HEK293T (cell line): ENCODE measurements at regions not wholly inside any gene's neighbourhood (a gene's known extent, or its start where the extent isn't known, plus 50 kb on each side); places are given as distances from the start of the nearest gene placed in this dataset.

Experiments
- ARNT ChIP-seq: fragments of 450-650 bp; IDR thresholded peaks from 2 replicates; pipeline ENCODE4 v1.6.1; 2017; ENCODE audit warnings: mild to moderate bottlenecking
- BHLHE40 ChIP-seq: fragments of 450-650 bp; IDR thresholded peaks from 2 replicates; pipeline ENCODE4 v1.6.1; 2016; ENCODE audit warnings: mild to moderate bottlenecking, moderate library complexity, borderline replicate concordance
- FOXA1 ChIP-seq: fragments of 450-650 bp; IDR thresholded peaks from 2 replicates; pipeline ENCODE4 v1.6.1; 2016; ENCODE audit warnings: mild to moderate bottlenecking
- FOXK2 ChIP-seq: fragments of 450-650 bp; IDR thresholded peaks from 2 replicates; pipeline ENCODE4 v1.6.1; 2016; ENCODE audit warnings: mild to moderate bottlenecking
- FOXM1 ChIP-seq: fragments of 450-650 bp; IDR thresholded peaks from 2 replicates; pipeline ENCODE4 v1.6.1; 2017; ENCODE audit warnings: mild to moderate bottlenecking, borderline replicate concordance
- L3MBTL2 ChIP-seq: fragments of 450-650 bp; conservative IDR thresholded peaks from 2 replicates; pipeline ENCODE4 v1.6.1; 2016; ENCODE audit warnings: mild to moderate bottlenecking
- LEF1 ChIP-seq: fragments of 450-650 bp; IDR thresholded peaks from 2 replicates; pipeline ENCODE4 v1.6.1; 2017; ENCODE audit warnings: mild to moderate bottlenecking, borderline replicate concordance
- SP1 ChIP-seq: fragments of 450-650 bp; IDR thresholded peaks from 2 replicates; pipeline ENCODE4 v1.6.1; 2017
- SUZ12 ChIP-seq: fragments of 450-650 bp; IDR thresholded peaks from 2 replicates; pipeline ENCODE4 v1.6.1; 2016; ENCODE audit warnings: mild to moderate bottlenecking
- TARDBP ChIP-seq: fragments of 450-650 bp; IDR thresholded peaks from 2 replicates; pipeline ENCODE4 v1.6.1; 2016
- ZNF384 ChIP-seq: fragments of 450-650 bp; IDR thresholded peaks from 2 replicates; pipeline ENCODE4 v1.6.1; 2016
- TF ChIP-seq, protein P1 (sequence below): fragments of 450-650 bp; IDR thresholded peaks from 2 replicates; pipeline ENCODE4 v1.6.1; 2016

GRCh38 chr10:57743711-57744110 lies 524.0 kb downstream of the IPMK start:
- TF ChIP-seq FOXK2: no peak
- no peak for TF ChIP-seq FOXA1
- no peak for TF ChIP-seq BHLHE40
- TF ChIP-seq, protein P1, sequence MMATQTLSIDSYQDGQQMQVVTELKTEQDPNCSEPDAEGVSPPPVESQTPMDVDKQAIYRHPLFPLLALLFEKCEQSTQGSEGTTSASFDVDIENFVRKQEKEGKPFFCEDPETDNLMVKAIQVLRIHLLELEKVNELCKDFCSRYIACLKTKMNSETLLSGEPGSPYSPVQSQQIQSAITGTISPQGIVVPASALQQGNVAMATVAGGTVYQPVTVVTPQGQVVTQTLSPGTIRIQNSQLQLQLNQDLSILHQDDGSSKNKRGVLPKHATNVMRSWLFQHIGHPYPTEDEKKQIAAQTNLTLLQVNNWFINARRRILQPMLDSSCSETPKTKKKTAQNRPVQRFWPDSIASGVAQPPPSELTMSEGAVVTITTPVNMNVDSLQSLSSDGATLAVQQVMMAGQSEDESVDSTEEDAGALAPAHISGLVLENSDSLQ: no peak
- no peak for TF ChIP-seq ARNT
- no peak for TF ChIP-seq SUZ12
- TF ChIP-seq LEF1: no peak
- no peak for TF ChIP-seq TARDBP
- TF ChIP-seq FOXM1: no peak
- TF ChIP-seq SP1: no peak
- TF ChIP-seq L3MBTL2: no peak
- no peak for TF ChIP-seq ZNF384
